HG03469 (cell line): ENCODE measurements at regions not wholly inside any gene's neighbourhood (a gene's known extent, or its start where the extent isn't known, plus 50 kb on each side); places are given as distances from the start of the nearest gene placed in this dataset.

ENCODE experiments used
- ATAC-seq: cut with Tn5 transposase; IDR thresholded peaks from one replicate; pipeline ENCODE4 v1.9.1; 2021; ENCODE audit warnings: mild to moderate bottlenecking, moderate library complexity, moderate number of reproducible peaks; ENCODE audit not compliant: unreplicated experiment

- ATAC-seq, result no peak
These were observed 57.5 kb upstream of the FREM1 start for GRCh38 chr9:14967450-14968321.

GRCh38 chr9:14962193-14962882 lies 52.1 kb upstream of the FREM1 start:
- no peak for ATAC-seq

- ATAC-seq, result no peak
These were observed 51.3 kb upstream of the FREM1 start for GRCh38 chr9:14961372-14962068.

GRCh38 chr9:14960881-14961280 lies 50.7 kb upstream of the FREM1 start:
- no peak for ATAC-seq
